GM19397 (cell line): ENCODE measurements at regions not wholly inside any gene's neighbourhood (a gene's known extent, or its start where the extent isn't known, plus 50 kb on each side); places are given as distances from the start of the nearest gene placed in this dataset.

Experiments used
- ATAC-seq: cut with Tn5 transposase; IDR thresholded peaks from one replicate; pipeline ENCODE4 v1.9.1; 2021; ENCODE audit warnings: mild to moderate bottlenecking, moderate library complexity; ENCODE audit not compliant: unreplicated experiment

GRCh38 chr10:20958764-20959163, 61.7 kb upstream of the NEBL start:
- ATAC-seq, result no peak

GRCh38 chr10:20958225-20958624, 61.1 kb upstream of the NEBL start:
- ATAC-seq, result no peak

GRCh38 chr10:20957744-20958143, 60.6 kb upstream of the NEBL start:
- ATAC-seq, result no peak

GRCh38 chr10:20956843-20957242, 59.7 kb upstream of the NEBL start:
- ATAC-seq, result no peak

DNA sequence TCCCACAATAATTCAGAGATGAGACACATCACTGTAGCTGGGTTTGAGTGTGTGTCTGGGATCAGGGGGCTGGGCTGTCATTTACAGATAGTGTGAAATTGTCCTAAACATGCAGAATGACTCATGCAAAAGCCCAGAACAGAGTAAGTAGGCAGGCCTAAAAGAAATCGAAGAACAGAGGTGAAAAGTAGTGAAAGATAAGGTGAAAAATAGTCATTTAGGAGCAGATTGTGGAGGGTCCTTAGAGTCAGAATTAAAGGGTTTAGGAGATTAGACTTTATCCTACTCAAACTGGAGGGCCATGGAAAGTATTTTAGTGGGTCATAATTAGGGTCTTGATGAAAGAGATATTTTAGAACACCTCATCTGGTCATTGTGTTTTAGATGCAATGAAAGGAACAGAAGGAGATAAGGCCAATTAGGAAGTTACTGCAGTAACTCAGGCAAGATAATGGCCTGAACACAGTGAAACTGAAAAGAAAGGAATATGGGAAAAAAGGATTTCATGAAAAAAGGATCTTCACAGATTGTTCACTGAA, 58.3 kb upstream of the NEBL start:
- no peak for ATAC-seq

- ATAC-seq, result no peak
These were observed 57.4 kb upstream of the NEBL start for GRCh38 chr10:20954519-20954918.

DNA sequence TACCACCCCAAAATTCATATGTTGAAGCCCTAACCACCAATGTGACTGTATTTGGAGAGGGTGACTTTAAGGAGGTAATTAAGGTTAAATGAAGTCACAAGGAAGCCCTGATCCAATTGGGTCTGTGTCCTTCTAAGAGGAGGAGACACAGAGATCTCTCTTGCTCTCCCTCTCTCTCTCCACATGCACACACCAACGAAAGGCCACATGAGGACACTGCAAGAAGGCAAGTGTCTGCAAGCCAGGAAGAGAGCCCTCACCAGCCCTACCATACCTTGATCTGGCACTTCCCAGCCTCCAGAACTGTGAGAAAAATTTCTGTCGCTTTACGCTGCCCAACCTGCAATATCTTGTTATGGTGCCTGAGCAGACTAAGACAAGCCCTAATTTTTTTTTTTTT, 56.0 kb upstream of the NEBL start:
- ATAC-seq, result no peak

DNA sequence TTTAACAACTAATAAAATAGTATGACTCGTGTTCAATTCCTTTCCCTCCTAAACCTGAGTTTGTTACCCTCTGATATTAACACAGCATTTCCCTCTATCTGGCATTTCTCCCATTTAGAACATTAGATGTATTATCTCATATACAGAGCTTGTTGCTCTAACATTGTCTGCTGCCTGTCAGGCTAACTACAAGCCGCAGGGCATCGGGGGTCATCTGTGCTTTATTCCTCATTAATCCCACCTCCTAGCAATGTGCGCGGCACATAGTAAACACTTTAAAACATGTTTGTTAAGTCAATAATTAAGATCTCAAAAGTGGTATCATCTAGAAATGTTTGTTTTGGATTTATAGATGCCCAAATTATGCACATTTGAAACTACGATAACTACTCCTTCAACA, 52.9 kb upstream of the NEBL start:
- no peak for ATAC-seq

GRCh38 chr10:20948686-20949327, 51.7 kb upstream of the NEBL start:
- peak; percentile 83 for ATAC-seq
